ENCODE measurements at regions not wholly inside any gene's neighbourhood (a gene's known extent, or its start where the extent isn't known, plus 50 kb on each side); places are given as distances from the start of the nearest gene placed in this dataset.

DNA sequence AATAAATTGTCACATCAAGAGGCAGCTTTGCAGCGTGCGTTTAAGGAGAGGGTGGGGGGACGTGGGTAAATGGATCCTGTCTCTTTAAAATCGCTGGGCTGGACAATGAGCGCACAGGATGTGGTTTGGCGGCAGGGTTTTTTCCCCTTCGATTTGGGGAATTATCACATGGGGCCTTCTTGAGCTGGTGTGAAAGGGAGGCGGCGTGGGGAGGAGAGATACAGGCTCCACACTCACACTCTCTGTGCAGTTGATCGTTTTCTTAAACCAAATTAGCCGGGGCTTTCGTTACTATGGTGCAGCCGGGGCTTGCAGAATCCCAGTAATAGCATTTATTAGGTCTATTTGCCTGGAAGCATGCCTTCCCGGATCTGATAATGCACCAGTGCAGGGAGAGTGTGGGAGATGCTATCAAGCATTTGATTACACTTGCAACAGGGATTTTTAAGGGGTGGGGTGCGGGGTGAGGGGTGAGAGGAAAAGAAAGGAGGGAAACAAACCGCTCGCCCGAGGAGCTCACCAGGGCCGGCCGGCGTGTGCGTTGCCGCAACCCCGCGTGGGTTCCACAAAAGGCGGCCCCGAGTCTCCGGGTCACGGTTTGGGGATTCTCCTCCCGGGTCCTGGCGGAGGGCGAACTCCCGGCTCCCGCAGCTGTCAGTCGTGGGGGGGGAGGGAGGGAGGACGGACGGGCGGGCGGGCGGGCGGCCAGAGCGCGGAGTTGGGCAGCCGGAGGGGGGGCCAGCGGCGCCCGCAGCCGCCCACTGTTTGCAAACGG is 58.8 kb upstream of the GSE1 start:
- Histone ChIP-seq H2AFZ (ENCODE audit: insufficient read depth, low read length, poor library complexity) (peak overlapping the region; percentile 66), H3K4ac (ENCODE audit: low read depth, low read length) (no peak overlapping the region)
- WGBS (ENCODE audit: extremely low coverage, insufficient coverage, insufficient read length), result no CpG with 5 or more reads among the region's 49 CpGs

DNA sequence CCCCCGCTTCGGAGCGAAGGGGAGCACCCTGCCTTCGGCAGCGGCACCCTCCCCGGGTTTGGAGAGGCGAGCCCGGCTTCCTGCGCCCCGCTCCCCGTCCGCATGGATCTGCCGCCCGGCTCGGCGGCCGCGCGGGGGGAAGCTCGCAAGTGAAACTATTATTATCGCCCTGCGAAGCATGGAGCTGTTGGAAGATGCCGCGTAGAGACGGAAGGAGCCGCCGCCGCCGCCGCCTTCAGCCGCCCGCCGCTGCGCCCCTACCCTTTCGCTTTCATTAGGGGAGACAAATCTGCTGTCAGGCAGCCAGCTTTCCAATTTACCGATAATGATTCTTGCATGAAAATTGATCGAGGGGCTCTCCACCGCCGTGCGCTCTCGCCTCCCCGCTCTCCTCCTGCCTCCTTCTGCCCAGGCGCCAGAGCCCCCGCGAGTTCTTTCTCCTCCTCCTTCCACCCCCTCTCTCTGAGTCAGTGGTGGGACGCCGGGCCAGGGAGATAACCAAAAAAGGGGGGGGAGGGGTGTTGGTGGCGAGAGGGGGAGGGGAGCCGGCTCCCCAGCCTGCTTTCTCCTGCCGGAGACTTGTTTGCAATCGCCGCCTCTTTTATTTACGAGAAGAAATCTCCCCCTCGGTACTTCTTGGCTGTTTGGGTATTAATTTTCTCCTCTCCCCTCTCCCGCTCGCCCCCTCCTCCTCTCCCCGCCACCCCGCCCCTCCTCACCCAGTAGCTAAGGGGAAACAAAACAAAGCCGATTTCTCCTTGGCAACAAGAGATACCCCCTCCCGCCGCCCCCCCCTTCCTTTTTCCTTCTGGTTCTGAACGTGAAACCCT is 58.0 kb upstream of the GSE1 start:
- H3K4me3 ChIP-seq (ENCODE audit: low read depth, low read length), result peak overlapping the region; percentile 63
- H3K9ac ChIP-seq (ENCODE audit: low read length), result no peak overlapping the region
- peak overlapping the region; percentile 81 for H4K8ac ChIP-seq (ENCODE audit: low read depth, low read length)
- no CpG with 5 or more reads among the region's 62 CpGs for WGBS (ENCODE audit: extremely low coverage, insufficient coverage, insufficient read length)
- H3K27me3 ChIP-seq (ENCODE audit: insufficient read depth, low read length), result no peaks in the 10 kb centered on the region
- H3K4me2 ChIP-seq (ENCODE audit: low read length), result peak overlapping the region; percentile 82
- peak overlapping the region; percentile 80 for H3K4ac ChIP-seq (ENCODE audit: low read depth, low read length)
- peak overlapping the region; percentile 98 for H4K91ac ChIP-seq (ENCODE audit: low read depth, low read length)
- no peaks in the 10 kb centered on the region for H3K36me3 ChIP-seq (ENCODE audit: control insufficient read depth in 1 of 2, insufficient read depth in 2 of 2, low read length in 2 of 2)
- H2AK5ac ChIP-seq (ENCODE audit: low read length), result peak overlapping the region; percentile 52
- H4K12ac ChIP-seq (ENCODE audit: low read depth, low read length), result peak overlapping the region; percentile 40
- peaks cover 20% of the 10 kb centered on the region for H3K79me2 ChIP-seq (ENCODE audit: control insufficient read depth, insufficient read depth, low read length, poor library complexity)
- peak overlapping the region; percentile 81 for H3K14ac ChIP-seq (ENCODE audit: low read length)
- peak overlapping the region; percentile 90 for H2BK5ac ChIP-seq (ENCODE audit: low read depth, low read length, poor library complexity)
- H2AFZ ChIP-seq (ENCODE audit: insufficient read depth, low read length, poor library complexity), result peak overlapping the region; percentile 66
- H3K79me1 ChIP-seq (ENCODE audit: low read length), result peaks cover 40% of the 10 kb centered on the region
- H3K27ac ChIP-seq (ENCODE audit: low read depth, low read length), result peak overlapping the region; percentile 87
- peaks cover 1% of the 10 kb centered on the region for H3K9me3 ChIP-seq (ENCODE audit: insufficient read depth, low read depth, low read length)
- H3K18ac ChIP-seq (ENCODE audit: low read length), result peak overlapping the region; percentile 93
- H3K4me1 ChIP-seq (ENCODE audit: control insufficient read depth in 1 of 2, insufficient read depth in 2 of 2, low read length in 2 of 2), result peaks cover 8 to 21% of the 10 kb centered on the region in 2 experiments
- peak overlapping the region; percentile 51 for H2BK12ac ChIP-seq (ENCODE audit: low read length)
- peak overlapping the region; percentile 86 for H2BK120ac ChIP-seq (ENCODE audit: insufficient read depth, low read length, poor library complexity)
- DNase-seq, result peak; percentile 68 to 71
- no peak overlapping the region for H3K23ac ChIP-seq (ENCODE audit: low read length)

More for the DNA sequence above, 58.8 kb upstream of the GSE1 start:
- Histone ChIP-seq H2BK120ac (ENCODE audit: insufficient read depth, low read length, poor library complexity) (peak overlapping the region; percentile 86), H4K12ac (ENCODE audit: low read depth, low read length) (no peak overlapping the region), H2AK5ac (ENCODE audit: low read length) (no peak overlapping the region), H3K9me3 (ENCODE audit: insufficient read depth, low read depth, low read length) (peaks cover under 1% of the 10 kb centered on the region), H4K91ac (ENCODE audit: low read depth, low read length) (peak overlapping the region; percentile 98), H3K4me2 (ENCODE audit: low read length) (peak overlapping the region; percentile 96), H2BK5ac (ENCODE audit: low read depth, low read length, poor library complexity) (peak overlapping the region; percentile 97), H3K18ac (ENCODE audit: low read length) (peak overlapping the region; percentile 93), H3K79me2 (ENCODE audit: control insufficient read depth, insufficient read depth, low read length, poor library complexity) (peaks cover 18% of the 10 kb centered on the region), H3K4me3 (ENCODE audit: low read depth, low read length) (peak overlapping the region; percentile 71), H3K27ac (ENCODE audit: low read depth, low read length) (peak overlapping the region; percentile 87), H3K23ac (ENCODE audit: low read length) (no peak overlapping the region), H4K8ac (ENCODE audit: low read depth, low read length) (peak overlapping the region; percentile 81), H3K79me1 (ENCODE audit: low read length) (peaks cover 40% of the 10 kb centered on the region), H3K36me3 (ENCODE audit: control insufficient read depth in 1 of 2, insufficient read depth in 2 of 2, low read length in 2 of 2) (no peaks in the 10 kb centered on the region), H2BK12ac (ENCODE audit: low read length) (peak overlapping the region; percentile 51), H3K27me3 (ENCODE audit: insufficient read depth, low read length) (no peaks in the 10 kb centered on the region), H3K4me1 (ENCODE audit: control insufficient read depth in 1 of 2, insufficient read depth in 2 of 2, low read length in 2 of 2) (peaks cover 4 to 17% of the 10 kb centered on the region in 2 experiments), H3K9ac (ENCODE audit: low read length) (peak overlapping the region; percentile 24), H3K14ac (ENCODE audit: low read length) (peak overlapping the region; percentile 81)
- peak in 1 of 2 donors; percentile 62 for DNase-seq

DNA sequence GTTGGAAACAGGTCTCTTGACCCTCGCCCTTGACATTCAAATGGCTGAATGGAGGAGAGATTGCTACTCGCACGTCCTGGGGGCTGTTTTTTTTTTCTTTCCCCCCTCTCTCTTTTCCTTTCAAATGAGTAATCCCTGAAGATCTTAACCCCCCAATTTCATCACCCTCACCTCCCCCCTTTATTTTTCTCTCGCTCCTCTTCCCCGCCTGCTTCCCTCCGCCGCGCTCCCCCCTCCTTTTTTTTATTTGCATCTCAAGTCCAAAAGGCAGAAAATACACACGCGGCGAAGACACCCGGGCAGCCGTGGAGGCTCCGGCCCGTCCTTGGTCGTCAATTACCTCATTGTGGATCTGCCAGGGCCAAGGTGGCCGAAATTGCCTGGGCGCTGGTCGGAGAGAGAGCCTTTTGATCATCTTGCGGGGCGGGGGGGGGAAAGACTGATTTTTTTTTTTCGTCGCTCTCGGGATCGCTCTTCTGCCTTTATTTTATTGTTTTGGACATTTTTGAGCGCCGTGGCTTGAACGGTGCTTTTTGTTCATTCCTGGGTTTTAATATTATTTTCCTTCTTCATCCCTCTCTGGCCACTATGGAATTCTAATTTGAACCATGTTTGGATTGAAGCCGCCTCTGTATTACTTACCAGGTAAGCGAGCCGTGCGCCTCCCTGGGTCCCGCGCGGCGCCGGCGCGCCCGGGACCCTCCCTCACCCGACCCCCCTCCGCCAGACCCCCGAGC is 57.2 kb upstream of the GSE1 start:
- H2BK5ac ChIP-seq (ENCODE audit: low read depth, low read length, poor library complexity), result peak overlapping the region; percentile 95
- H3K4me3 ChIP-seq (ENCODE audit: low read depth, low read length), result peak overlapping the region; percentile 78
- DNase-seq, result peak in 1 of 2 donors; percentile 66
- peak overlapping the region; percentile 98 for H4K91ac ChIP-seq (ENCODE audit: low read depth, low read length)
- H4K8ac ChIP-seq (ENCODE audit: low read depth, low read length), result peak overlapping the region; percentile 87
- H3K79me1 ChIP-seq (ENCODE audit: low read length), result peaks cover 40% of the 10 kb centered on the region
- H3K4me2 ChIP-seq (ENCODE audit: low read length), result peak overlapping the region; percentile 82
- peak overlapping the region; percentile 85 for H3K4ac ChIP-seq (ENCODE audit: low read depth, low read length)
- peak overlapping the region; percentile 42 for H2BK12ac ChIP-seq (ENCODE audit: low read length)
- H3K79me2 ChIP-seq (ENCODE audit: control insufficient read depth, insufficient read depth, low read length, poor library complexity), result peaks cover 23% of the 10 kb centered on the region
- peak overlapping the region; percentile 73 for H3K9ac ChIP-seq (ENCODE audit: low read length)
- peaks cover 1% of the 10 kb centered on the region for H3K9me3 ChIP-seq (ENCODE audit: insufficient read depth, low read depth, low read length)
- H2AFZ ChIP-seq (ENCODE audit: insufficient read depth, low read length, poor library complexity), result peak overlapping the region; percentile 46
- WGBS (ENCODE audit: extremely low coverage, insufficient coverage, insufficient read length), result no CpG with 5 or more reads among the region's 43 CpGs
- peak overlapping the region; percentile 93 for H3K18ac ChIP-seq (ENCODE audit: low read length)
- H4K12ac ChIP-seq (ENCODE audit: low read depth, low read length), result peak overlapping the region; percentile 61
- H3K36me3 ChIP-seq (ENCODE audit: control insufficient read depth in 1 of 2, insufficient read depth in 2 of 2, low read length in 2 of 2), result no peaks in the 10 kb centered on the region
- H2BK120ac ChIP-seq (ENCODE audit: insufficient read depth, low read length, poor library complexity), result peak overlapping the region; percentile 95
- H3K27me3 ChIP-seq (ENCODE audit: insufficient read depth, low read length), result no peaks in the 10 kb centered on the region
- H3K4me1 ChIP-seq (ENCODE audit: control insufficient read depth in 1 of 2, insufficient read depth in 2 of 2, low read length in 2 of 2), result peaks cover 8 to 21% of the 10 kb centered on the region in 2 experiments
- no peak overlapping the region for H2AK5ac ChIP-seq (ENCODE audit: low read length)
- peak overlapping the region; percentile 73 for H3K27ac ChIP-seq (ENCODE audit: low read depth, low read length)
- H3K23ac ChIP-seq (ENCODE audit: low read length), result no peak overlapping the region
- peak overlapping the region; percentile 95 for H3K14ac ChIP-seq (ENCODE audit: low read length)

All from trophoblast cell (in vitro differentiated cells and primary cell).